HG02623 (cell line): ENCODE measurements at regions not wholly inside any gene's neighbourhood (a gene's known extent, or its start where the extent isn't known, plus 50 kb on each side); places are given as distances from the start of the nearest gene placed in this dataset.
"Not testable (repeated sequence)": the region's sequence is repeated elsewhere in the genome, so short reads cannot be mapped to it uniquely, and the experiment has no call there.

Experiments
- ATAC-seq: cut with Tn5 transposase; IDR thresholded peaks from one replicate; pipeline ENCODE4 v1.9.1; 2021; ENCODE audit warnings: moderate library complexity; ENCODE audit not compliant: unreplicated experiment

GRCh38 chrX:771536-771935 lies 140.9 kb downstream of the SHOX start:
- ATAC-seq = no peak

DNA sequence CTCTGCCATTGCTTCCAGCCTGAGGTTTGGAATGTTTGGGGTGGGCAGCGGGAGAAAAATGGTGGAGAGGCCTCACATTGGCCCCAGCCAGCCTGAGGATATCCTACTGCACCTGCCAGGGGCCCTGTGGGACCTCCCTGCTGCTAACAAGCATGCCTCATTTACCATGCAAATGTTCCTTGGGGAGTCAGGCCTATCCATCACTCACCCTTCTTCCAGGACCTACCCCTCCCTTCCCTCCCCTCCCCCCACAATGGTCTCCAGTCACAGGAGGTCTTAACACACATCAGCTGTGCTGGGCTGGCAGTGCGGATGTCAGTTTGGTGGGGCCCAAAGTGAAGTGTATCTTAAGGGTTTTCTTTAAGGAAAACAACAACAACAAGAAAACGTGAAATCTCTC lies 139.2 kb downstream of the SHOX start:
- ATAC-seq = no peak

DNA sequence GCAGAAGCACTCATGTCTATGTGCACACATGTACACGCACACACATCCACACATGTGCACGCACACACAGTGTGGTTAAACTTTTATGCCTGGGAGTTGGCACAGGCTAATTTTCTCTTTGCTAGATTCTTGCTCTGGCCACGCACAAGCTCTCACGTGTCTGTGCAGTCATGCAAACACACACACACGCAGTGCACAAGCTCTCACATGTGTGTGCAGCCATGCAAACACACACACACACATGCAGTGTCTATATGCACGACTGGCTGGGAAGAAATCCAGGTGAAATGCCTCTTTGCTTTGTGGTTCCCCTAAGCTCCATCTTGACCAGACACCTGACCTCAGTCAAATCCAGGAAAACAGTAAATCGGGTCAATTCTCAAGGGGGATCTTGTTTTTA lies 138.0 kb downstream of the SHOX start:
- no peak for ATAC-seq

- no peak for ATAC-seq
Observed at GRCh38 chrX:758917-759316, 128.3 kb downstream of the SHOX start.

DNA sequence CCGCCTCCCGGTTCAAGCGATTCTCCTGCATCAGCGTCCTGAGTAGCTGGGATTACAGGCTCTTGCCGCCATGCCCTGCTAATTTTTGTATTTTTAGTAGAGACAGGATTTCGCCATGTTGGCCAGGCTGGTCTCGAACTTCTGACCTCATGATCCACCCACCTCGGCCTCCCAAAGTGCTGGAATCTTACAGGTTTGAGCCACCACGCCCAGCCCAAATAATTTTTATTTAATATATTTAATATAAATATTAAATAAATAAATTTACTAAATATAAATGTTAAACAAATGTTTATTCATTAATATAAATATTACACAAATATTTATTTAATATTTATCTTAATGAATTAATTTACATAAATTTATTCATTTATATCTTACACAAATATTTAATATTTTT lies 120.2 kb downstream of the SHOX start:
- no peak for ATAC-seq

GRCh38 chrX:750263-750662 lies 119.7 kb downstream of the SHOX start:
- ATAC-seq = no peak

GRCh38 chrX:747176-747575 lies 116.6 kb downstream of the SHOX start:
- no peak for ATAC-seq

- no peak for ATAC-seq
Observed at GRCh38 chrX:739611-740010, 109.0 kb downstream of the SHOX start.

DNA sequence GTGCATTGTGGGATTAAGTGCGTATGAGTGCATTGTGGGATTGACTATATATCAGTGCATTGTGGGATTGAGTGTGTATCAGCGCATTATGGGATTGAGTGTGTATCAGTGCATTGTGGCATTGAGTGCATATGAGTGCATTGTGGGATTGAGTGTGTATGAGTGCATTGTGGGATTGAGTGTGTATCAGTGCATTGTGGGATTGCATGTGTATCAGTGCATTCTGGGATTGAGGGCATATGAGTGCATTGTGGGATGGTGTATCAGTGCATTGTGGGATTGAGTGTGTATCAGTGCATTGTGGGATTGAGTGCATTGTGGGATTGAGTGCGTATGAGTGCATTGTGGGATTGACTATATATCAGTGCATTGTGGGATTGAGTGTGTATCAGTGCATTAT lies 106.4 kb downstream of the SHOX start:
- ATAC-seq = not testable (repeated sequence)

DNA sequence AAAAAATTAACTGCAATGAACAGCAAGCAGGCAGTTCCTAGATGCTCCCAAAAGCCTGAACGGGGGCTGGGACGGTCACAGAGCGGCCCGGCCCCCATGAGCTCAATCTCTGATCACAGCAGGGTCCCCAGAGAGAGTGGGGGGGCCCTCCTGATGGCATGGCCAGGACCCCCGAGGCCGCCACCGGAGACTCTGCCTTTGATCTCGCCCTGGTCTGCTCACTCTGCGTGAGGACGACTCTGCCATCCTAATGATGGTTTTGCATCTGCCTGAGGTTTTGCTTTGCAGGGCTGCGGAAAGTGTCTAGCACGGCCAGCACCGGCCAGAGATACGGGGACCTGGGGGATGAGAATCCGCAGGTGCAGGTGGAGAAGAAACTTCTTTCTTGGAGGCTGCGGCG lies 103.8 kb downstream of the SHOX start:
- ATAC-seq = no peak

DNA sequence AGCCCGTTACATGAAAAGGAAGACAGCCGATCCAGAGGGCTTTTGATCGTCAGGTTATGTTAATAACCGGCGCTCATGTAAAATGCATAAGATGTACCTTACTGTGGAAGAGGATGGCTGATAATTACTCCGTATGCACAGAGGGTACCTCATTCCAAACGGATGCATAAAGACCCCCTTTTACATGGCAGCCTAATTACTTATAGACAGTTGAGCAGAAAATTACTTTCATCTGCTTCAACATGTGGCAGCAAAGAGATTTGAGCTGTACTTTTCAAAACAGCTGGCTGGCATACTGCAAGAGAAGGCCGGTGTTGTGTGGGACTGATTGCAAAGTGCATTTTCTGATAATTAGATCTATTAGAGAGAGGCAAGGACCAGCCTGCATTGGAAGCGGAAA lies 103.4 kb downstream of the SHOX start:
- no peak for ATAC-seq

DNA sequence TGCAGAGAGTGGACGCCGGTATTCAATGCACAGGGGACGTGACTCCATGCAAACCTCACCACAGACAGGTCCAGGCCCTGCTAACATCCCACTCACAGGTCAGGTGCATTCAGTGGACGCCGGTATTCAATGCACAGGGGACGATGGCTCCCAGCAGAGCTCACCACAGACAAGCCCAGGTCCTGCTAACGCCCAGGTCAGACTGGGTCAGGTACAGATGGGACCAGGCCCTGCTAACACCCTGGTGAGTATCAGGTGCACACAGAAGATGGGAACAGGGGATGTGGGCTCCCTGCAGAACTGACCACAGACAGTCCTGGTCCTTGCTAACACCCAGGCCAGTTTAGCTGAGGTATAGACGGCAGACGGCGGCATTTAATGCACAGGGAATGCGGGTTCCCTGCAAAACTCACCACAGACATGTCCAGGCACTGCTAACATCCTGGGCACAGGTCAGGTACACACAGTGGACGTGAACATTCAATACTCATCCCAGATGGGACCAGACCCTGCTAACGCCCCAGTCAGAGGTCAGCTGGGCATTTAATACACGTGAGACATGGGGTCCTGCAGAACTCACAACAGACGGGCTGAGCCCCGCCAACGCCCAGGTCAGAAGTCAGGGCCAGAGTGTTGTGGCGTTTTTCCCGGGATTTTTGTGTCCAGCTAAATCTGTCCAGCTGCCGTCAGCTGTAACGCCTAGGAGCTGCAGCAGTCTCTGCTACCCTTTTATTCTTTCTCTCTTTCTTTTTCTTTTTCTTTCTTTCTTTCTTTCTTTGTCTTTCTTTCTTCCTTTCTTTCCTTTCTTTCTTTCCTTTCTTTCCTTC lies 99.2 kb downstream of the SHOX start:
- no peak for ATAC-seq

GRCh38 chrX:729101-729500 lies 98.5 kb downstream of the SHOX start:
- not testable (repeated sequence) for ATAC-seq

DNA sequence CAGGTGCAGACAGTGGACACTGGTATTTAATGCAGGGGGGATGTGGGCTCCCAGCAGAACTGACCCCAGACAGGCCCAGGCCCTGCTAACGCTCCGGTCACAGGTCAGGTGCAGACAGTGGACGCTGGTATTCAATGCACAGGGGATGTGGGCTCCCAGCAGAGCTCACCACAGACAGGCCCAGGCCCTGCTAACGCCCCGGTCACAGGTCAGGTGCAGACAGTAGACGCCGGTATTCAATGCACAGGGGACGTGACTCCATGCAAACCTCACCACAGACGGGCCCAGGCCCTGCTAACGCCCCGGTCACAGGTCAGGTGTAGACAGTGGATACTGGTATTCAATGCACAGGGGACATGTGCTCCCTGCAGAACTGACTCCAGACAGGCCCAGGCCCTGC lies 98.0 kb downstream of the SHOX start:
- ATAC-seq = not testable (repeated sequence)

GRCh38 chrX:727738-728621 lies 97.4 kb downstream of the SHOX start:
- ATAC-seq = no peak

- ATAC-seq = no peak
Observed at GRCh38 chrX:725971-726370, 95.4 kb downstream of the SHOX start.

DNA sequence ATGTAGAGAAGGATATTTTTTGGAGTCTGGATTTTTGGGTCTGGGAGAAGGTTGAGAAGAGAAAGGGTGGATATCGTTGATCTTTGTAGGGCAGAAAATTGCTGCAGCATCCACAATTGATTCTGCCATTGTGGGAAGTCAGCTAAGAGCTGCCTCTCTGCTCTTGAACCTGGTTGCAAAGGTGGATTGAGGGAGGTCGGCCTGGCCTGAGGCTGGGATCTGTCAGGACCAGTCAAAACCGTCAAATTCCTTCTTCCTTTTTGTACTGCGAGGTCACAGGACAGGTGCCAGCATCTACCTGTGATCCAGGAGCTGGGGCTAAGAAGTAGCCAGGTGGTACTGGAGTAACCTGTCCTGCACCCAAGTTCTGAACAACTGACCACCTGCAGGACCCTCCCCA lies 93.7 kb downstream of the SHOX start:
- no peak for ATAC-seq

GRCh38 chrX:723781-724180 lies 93.2 kb downstream of the SHOX start:
- no peak for ATAC-seq

- no peak for ATAC-seq
Observed at GRCh38 chrX:721354-721753, 90.8 kb downstream of the SHOX start.

DNA sequence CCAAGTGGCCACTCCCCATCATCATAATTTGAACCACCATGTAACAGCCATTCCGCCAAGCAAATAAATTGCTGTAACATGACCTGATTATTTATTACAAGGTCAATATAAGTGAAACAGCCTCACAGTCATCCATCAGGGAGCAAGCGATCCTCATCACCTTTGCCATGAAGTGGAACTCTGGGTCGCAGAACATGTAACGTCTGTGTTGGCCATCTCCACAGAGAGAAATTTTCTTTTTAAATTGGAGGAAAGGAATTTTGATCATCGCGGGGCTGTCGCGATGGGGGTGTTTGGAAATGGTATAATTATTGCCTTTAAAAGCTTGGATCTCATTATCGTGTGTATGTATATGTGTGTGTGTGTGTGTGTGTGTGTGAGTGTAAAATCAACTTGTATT lies 90.2 kb downstream of the SHOX start:
- ATAC-seq = no peak

DNA sequence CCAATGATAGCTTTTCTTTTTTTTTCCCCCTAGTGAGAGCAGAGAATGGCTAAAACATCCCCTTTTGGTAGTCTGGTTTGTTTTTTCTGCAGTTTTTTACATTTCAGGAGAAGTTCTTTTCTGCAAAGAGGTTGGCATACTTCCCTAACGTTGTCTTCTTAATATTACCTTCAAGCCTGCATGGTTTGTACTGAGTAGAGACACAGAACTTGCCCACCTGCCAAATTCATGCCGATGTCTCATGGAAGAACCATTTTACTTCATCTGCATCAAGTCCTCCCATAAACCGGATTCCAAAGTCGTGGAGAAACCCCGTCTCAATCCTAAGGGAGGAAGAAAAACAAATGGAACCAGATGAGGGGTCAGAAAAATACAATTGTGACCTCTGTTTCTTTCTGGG lies 89.7 kb downstream of the SHOX start:
- ATAC-seq = no peak

- ATAC-seq = no peak
Observed at GRCh38 chrX:716136-716535, 85.5 kb downstream of the SHOX start.
